ENCODE measurements at regions not wholly inside any gene's neighbourhood (a gene's known extent, or its start where the extent isn't known, plus 50 kb on each side); places are given as distances from the start of the nearest gene placed in this dataset.

DNA sequence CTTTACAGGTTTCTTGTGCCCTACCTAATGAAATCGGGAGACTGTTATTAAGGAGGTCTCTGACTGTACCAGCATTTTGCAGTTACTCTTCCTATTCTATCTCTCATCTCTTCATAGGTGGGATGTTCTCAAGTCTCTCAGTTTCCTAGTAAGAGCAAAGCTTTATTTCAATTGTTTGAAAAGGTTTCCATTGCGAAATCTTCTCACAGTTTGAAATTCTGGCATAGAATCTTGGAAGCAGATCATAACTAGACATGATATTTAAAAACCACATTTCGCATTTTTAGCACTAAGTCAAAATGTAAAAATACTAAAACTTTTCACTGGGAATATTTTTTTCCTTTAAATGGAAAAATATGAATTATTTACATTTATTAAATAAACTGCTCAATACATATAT, 1311.4 kb downstream of the ROBO2 start:
- no peaks in the 10 kb centered on the region for H3K36me3 ChIP-seq (replicated peaks in 1 of 2; ENCODE audit: control insufficient read depth in 1 of 2, insufficient read depth in 2 of 2, low read length in 2 of 2)
- no peaks in the 10 kb centered on the region for H3K79me2 ChIP-seq (ENCODE audit: insufficient read depth, low read length)
- H3K27me3 ChIP-seq (ENCODE audit: control insufficient read depth in 2 of 2, insufficient read depth in 2 of 2, low read length in 2 of 2) = no peaks in the 10 kb centered on the region
- no peaks in the 10 kb centered on the region for H3K4me1 ChIP-seq (ENCODE audit: control insufficient read depth in 1 of 2, insufficient read depth in 2 of 2, low read length in 2 of 2)
- H3K9me3 ChIP-seq (replicated peaks in 1 of 2; ENCODE audit: control insufficient read depth in 1 of 2, insufficient read depth in 1 of 2, low read length in 2 of 2) = peaks cover 0 to 12% of the 10 kb centered on the region in 2 donors
- Mint-ChIP-seq H3K4me3 (no peak overlapping the region), H3K4me1 (no peaks in the 10 kb centered on the region), H3K9me3 (peaks cover 0 to 11% (median 7%) of the 10 kb centered on the region in 7 donors), H3K27ac (no peak overlapping the region), H3K36me3 (no peaks in the 10 kb centered on the region), H3K27me3 (ENCODE audit: low read depth in 3 of 3) (peaks cover 0 to 1% (median 0%) of the 10 kb centered on the region in 3 donors)
- no peak overlapping the region for H2AFZ ChIP-seq (ENCODE audit: insufficient read depth, low read depth, low read length, poor library complexity, severe bottlenecking)
- no peak overlapping the region for H3K9ac ChIP-seq (ENCODE audit: insufficient read depth, low read length, poor library complexity, severe bottlenecking)
- DNase-seq = no peak
- no peak overlapping the region for H3K4me2 ChIP-seq (replicated peaks; ENCODE audit: extremely low read depth, low read length, poor library complexity, severe bottlenecking)
- H3K27ac ChIP-seq (ENCODE audit: low read depth in 1 of 2, low read length in 2 of 2) = no peak overlapping the region
- no peak for TF ChIP-seq CTCF (IDR thresholded peaks at IDR 0.05)
- H4K20me1 ChIP-seq (ENCODE audit: insufficient read depth, low read length) = no peaks in the 10 kb centered on the region
- intact Hi-C loops (cut with micrococcal nuclease) = no loop called here
- H3K4me3 ChIP-seq (replicated peaks in 1 of 3; ENCODE audit: low read depth in 2 of 3, low read length in 3 of 3) = no peak overlapping the region
- no CpG with 5 or more reads among the region's 3 CpGs for WGBS (ENCODE audit: insufficient coverage)

- Histone ChIP-seq H3K36me3 (replicated peaks in 1 of 2; ENCODE audit: control insufficient read depth in 1 of 2, insufficient read depth in 2 of 2, low read length in 2 of 2) (no peaks in the 10 kb centered on the region), H3K4me1 (ENCODE audit: control insufficient read depth in 1 of 2, insufficient read depth in 2 of 2, low read length in 2 of 2) (no peaks in the 10 kb centered on the region), H3K9me3 (replicated peaks in 1 of 2; ENCODE audit: control insufficient read depth in 1 of 2, insufficient read depth in 1 of 2, low read length in 2 of 2) (peaks cover 0 to 14% of the 10 kb centered on the region in 2 donors), H3K9ac (ENCODE audit: insufficient read depth, low read length, poor library complexity, severe bottlenecking) (no peak overlapping the region), H2AFZ (ENCODE audit: insufficient read depth, low read depth, low read length, poor library complexity, severe bottlenecking) (no peak overlapping the region), H3K27me3 (ENCODE audit: control insufficient read depth in 2 of 2, insufficient read depth in 2 of 2, low read length in 2 of 2) (no peaks in the 10 kb centered on the region), H3K79me2 (ENCODE audit: insufficient read depth, low read length) (no peaks in the 10 kb centered on the region), H3K4me3 (replicated peaks in 1 of 3; ENCODE audit: low read depth in 2 of 3, low read length in 3 of 3) (no peak overlapping the region), H3K4me2 (replicated peaks; ENCODE audit: extremely low read depth, low read length, poor library complexity, severe bottlenecking) (no peak overlapping the region), H4K20me1 (ENCODE audit: insufficient read depth, low read length) (no peaks in the 10 kb centered on the region), H3K27ac (ENCODE audit: low read depth in 1 of 2, low read length in 2 of 2) (no peak overlapping the region)
- H3K27ac Mint-ChIP-seq = no peak overlapping the region
- no peak for TF ChIP-seq CTCF (IDR thresholded peaks at IDR 0.05)
- intact Hi-C loops (cut with micrococcal nuclease) = no loop called here
- peaks cover 0 to 1% (median 0%) of the 10 kb centered on the region in 3 donors for H3K27me3 Mint-ChIP-seq (ENCODE audit: low read depth in 3 of 3)
- H3K36me3 Mint-ChIP-seq = no peaks in the 10 kb centered on the region
- WGBS (ENCODE audit: insufficient coverage) = 80% methylated on average over 1 of the region's 3 CpGs
- H3K9me3 Mint-ChIP-seq = peaks cover 0 to 11% (median 9%) of the 10 kb centered on the region in 7 donors
- H3K4me3 Mint-ChIP-seq = no peak overlapping the region
- no peak for DNase-seq
- no peaks in the 10 kb centered on the region for H3K4me1 Mint-ChIP-seq
Measured at GRCh38 chr3:78353231-78353630, 1313.3 kb downstream of the ROBO2 start.

All from CD14-positive monocyte (primary cell).